Uterus (tissue), 3 donors: ENCODE measurements at regions not wholly inside any gene's neighbourhood (a gene's known extent, or its start where the extent isn't known, plus 50 kb on each side); places are given as distances from the start of the nearest gene placed in this dataset.

Source experiments
- DNase-seq, 2 donors: peaks; one replicate each; pipeline ENCODE4 v3.0.0-alpha.2; 2019 to 2020
- H3K27ac ChIP-seq, 2 donors: fragments of 200-600 bp; sonication (generic); 1 replicate in 1 of 2; 2 replicates in 1 of 2; pipeline ENCODE4 v1.5.1; 2016 to 2018
- H3K27me3 ChIP-seq, 2 donors: fragments of 200-600 bp; sonication (generic); one replicate each; pipeline ENCODE4 v1.5.1; 2018 to 2019; ENCODE audit warnings: control low read depth in 1 of 2
- H3K36me3 ChIP-seq, 2 donors: fragments of 200-600 bp; sonication (generic); one replicate each; pipeline ENCODE4 v1.5.1; 2019; ENCODE audit warnings: control low read depth in 1 of 2
- H3K4me1 ChIP-seq, 2 donors: fragments of 200-600 bp; sonication (generic); one replicate each; pipeline ENCODE4 v1.5.1; 2018 to 2019; ENCODE audit warnings: control low read depth in 1 of 2
- H3K4me3 ChIP-seq, 2 donors: fragments of 200-600 bp; sonication (generic); 1 replicate in 1 of 2; 2 replicates in 1 of 2; pipeline ENCODE4 v1.5.1; 2018 to 2019; ENCODE audit warnings: mild to moderate bottlenecking in 1 of 2
- H3K9me3 ChIP-seq, 2 donors: fragments of 200-600 bp; sonication (generic); one replicate each; pipeline ENCODE4 v1.5.1; 2019; ENCODE audit warnings: control low read depth in 1 of 2
- CTCF ChIP-seq, 4 experiments: fragments of 200-600 bp in 2 of 4; fragments of 450-650 bp in 2 of 4; sonication (generic) in 2 of 4; IDR thresholded peaks; one replicate each; pipeline ENCODE4 v1.5.1; 2016 to 2019; ENCODE audit warnings: antibody characterized with exemption in 4 of 4, mild to moderate bottlenecking in 2 of 4, moderate library complexity in 1 of 4
- POLR2A ChIP-seq, 2 donors: fragments of 450-650 bp; IDR thresholded peaks; one replicate each; pipeline ENCODE4 v1.6.1; 2016; ENCODE audit warnings: antibody characterized with exemption in 2 of 2, mild to moderate bottlenecking in 1 of 2, moderate library complexity in 1 of 2
- intact Hi-C: fragments of 100-400 bp; cut with DNase I; formaldehyde crosslinking; loops from one replicate; pipeline ENCODE4 v1.15.1; 2023; ENCODE audit warnings: low total_unique reads
- donor health status: DM: yes; HTN: yes; CAD: no.

- Histone ChIP-seq H3K36me3 (no peaks in the 10 kb centered on the region), H3K4me1 (peaks cover 5 to 23% of the 10 kb centered on the region in 2 donors), H3K27ac (peak overlapping the region; percentile 98 to 100), H3K9me3 (no peaks in the 10 kb centered on the region), H3K4me3 (no peak overlapping the region), H3K27me3 (no peaks in the 10 kb centered on the region)
- TF ChIP-seq POLR2A (IDR thresholded peaks at IDR 0.05): no peak
- TF ChIP-seq CTCF (IDR thresholded peaks at IDR 0.05): no peak
- intact Hi-C loops: no loop called here
- DNase-seq: peak in 1 of 2 donors; percentile 21
Observed at GRCh38 chr1:234529095-234529949, 50.3 kb upstream of the TARBP1 start.
